C1 segment of cervical spinal cord (tissue), 14 donors: ENCODE measurements at regions not wholly inside any gene's neighbourhood (a gene's known extent, or its start where the extent isn't known, plus 50 kb on each side); places are given as distances from the start of the nearest gene placed in this dataset.

ENCODE experiments used
- DNase-seq, 14 donors: peaks; one replicate each; lab custom pipeline; 2025; lab: John Stamatoyannopoulos, UW

GRCh38 chr16:77592021-77592420 is 130.3 kb upstream of the NUDT7 start:
- no peak for DNase-seq

GRCh38 chr16:77594057-77594456 is 128.3 kb upstream of the NUDT7 start:
- DNase-seq = no peak

- DNase-seq = no peak
Observed at GRCh38 chr16:77594799-77595596, 127.3 kb upstream of the NUDT7 start.

GRCh38 chr16:77596261-77596660 is 126.1 kb upstream of the NUDT7 start:
- no peak for DNase-seq

GRCh38 chr16:77599793-77600415 is 122.4 kb upstream of the NUDT7 start:
- no peak for DNase-seq

- no peak for DNase-seq
Observed at GRCh38 chr16:77600555-77600954, 121.8 kb upstream of the NUDT7 start.

GRCh38 chr16:77603656-77604055 is 118.7 kb upstream of the NUDT7 start:
- DNase-seq = no peak

- DNase-seq = no peak
Observed at GRCh38 chr16:77610496-77610895, 111.8 kb upstream of the NUDT7 start.

- DNase-seq = no peak
Observed at GRCh38 chr16:77611386-77611785, 110.9 kb upstream of the NUDT7 start.

- DNase-seq = no peak
Observed at GRCh38 chr16:77612596-77612995, 109.7 kb upstream of the NUDT7 start.

GRCh38 chr16:77613095-77613494 is 109.2 kb upstream of the NUDT7 start:
- no peak for DNase-seq

GRCh38 chr16:77617553-77617952 is 104.8 kb upstream of the NUDT7 start:
- no peak for DNase-seq

- no peak for DNase-seq
Observed at GRCh38 chr16:77617996-77618395, 104.3 kb upstream of the NUDT7 start.

- no peak for DNase-seq
Observed at GRCh38 chr16:77618951-77619350, 103.4 kb upstream of the NUDT7 start.

GRCh38 chr16:77624085-77624484 is 98.2 kb upstream of the NUDT7 start:
- DNase-seq = no peak

GRCh38 chr16:77636615-77637014 is 85.7 kb upstream of the NUDT7 start:
- DNase-seq = no peak

- DNase-seq = no peak
Observed at GRCh38 chr16:77637940-77638339, 84.4 kb upstream of the NUDT7 start.

- DNase-seq = no peak
Observed at GRCh38 chr16:77643176-77643575, 79.1 kb upstream of the NUDT7 start.

GRCh38 chr16:77645764-77646163 is 76.5 kb upstream of the NUDT7 start:
- DNase-seq = no peak

- no peak for DNase-seq
Observed at GRCh38 chr16:77647726-77648125, 74.6 kb upstream of the NUDT7 start.

- no peak for DNase-seq
Observed at GRCh38 chr16:77650761-77651160, 71.6 kb upstream of the NUDT7 start.

GRCh38 chr16:77652399-77652798 is 69.9 kb upstream of the NUDT7 start:
- DNase-seq = no peak

- DNase-seq = no peak
Observed at GRCh38 chr16:77657016-77657415, 65.3 kb upstream of the NUDT7 start.
